Upper lobe of left lung (tissue), 4 donors: ENCODE measurements at regions not wholly inside any gene's neighbourhood (a gene's known extent, or its start where the extent isn't known, plus 50 kb on each side); places are given as distances from the start of the nearest gene placed in this dataset.

ENCODE experiments used
- CTCF ChIP-seq, 6 experiments: fragments of 450-650 bp in 4 of 6; fragments of 200-600 bp in 2 of 6; sonication (generic) in 2 of 6; IDR thresholded peaks; one replicate each; pipeline ENCODE4 v1.5.1; 2016 to 2019; ENCODE audit warnings: antibody characterized with exemption in 6 of 6
- POLR2A ChIP-seq, 4 donors: fragments of 450-650 bp; IDR thresholded peaks; one replicate each; pipeline ENCODE4 v1.5.1; 2016 to 2017; ENCODE audit warnings: antibody characterized with exemption in 4 of 4, mild to moderate bottlenecking in 2 of 4

- no peak for TF ChIP-seq CTCF (IDR thresholded peaks at IDR 0.05)
- no peak for TF ChIP-seq POLR2A (IDR thresholded peaks at IDR 0.05)
These were observed 679.6 kb downstream of the USP25 start for GRCh38 chr21:16409352-16409751.
